Motor neuron (in vitro differentiated cells): ENCODE measurements at regions not wholly inside any gene's neighbourhood (a gene's known extent, or its start where the extent isn't known, plus 50 kb on each side); places are given as distances from the start of the nearest gene placed in this dataset.

Source experiments
- ATAC-seq, 8 experiments: fragments of 200-7000 bp; cut with Tn5 transposase; replicated peaks in 6 of 8; 2 replicates each; pipeline ENCODE4 v1.8.0; 2021; ENCODE audit warnings: mild to moderate bottlenecking in 8 of 8, moderate library complexity in 8 of 8
- H3K27ac ChIP-seq, 2 donors: fragments of 250-450 bp; sonication (Bioruptor Pico); 2 replicates each; pipeline ENCODE4 v1.9.0; 2021; ENCODE audit warnings: antibody characterized with exemption in 2 of 2, mild to moderate bottlenecking in 2 of 2, moderate library complexity in 1 of 2
- H3K4me1 ChIP-seq, 2 donors: fragments of 250-450 bp; sonication (Bioruptor Pico); replicated peaks in 1 of 2; 2 replicates each; pipeline ENCODE4 v1.6.1; 2021; ENCODE audit warnings: antibody characterized with exemption in 2 of 2, mild to moderate bottlenecking in 2 of 2, moderate library complexity in 1 of 2
- H3K4me3 ChIP-seq, 5 donors: fragments of 250-450 bp; sonication (Bioruptor Pico); 2 replicates each; pipeline ENCODE4 v1.9.0; 2021; ENCODE audit warnings: antibody characterized with exemption in 5 of 5, mild to moderate bottlenecking in 5 of 5, moderate library complexity in 4 of 5
- WGBS, 10 experiments: fragments of 450-650 bp; shearing (Covaris generic); methylation state at CpG; one replicate each; pipeline ENCODE4 v1.0.0; 2022; 5-methylcytosine and 5-hydroxymethylcytosine counted together
- in situ Hi-C, 9 experiments: fragments of 400-800 bp; cut with MboI; loops; one replicate each; pipeline ENCODE4 v1.15.0; 2021; ENCODE audit warnings: low sequenced_read_pairs in 9 of 9, low pct_unique_long_range_greater_than_20kb in 2 of 9; ENCODE audit not compliant: unreplicated experiment in 9 of 9

DNA sequence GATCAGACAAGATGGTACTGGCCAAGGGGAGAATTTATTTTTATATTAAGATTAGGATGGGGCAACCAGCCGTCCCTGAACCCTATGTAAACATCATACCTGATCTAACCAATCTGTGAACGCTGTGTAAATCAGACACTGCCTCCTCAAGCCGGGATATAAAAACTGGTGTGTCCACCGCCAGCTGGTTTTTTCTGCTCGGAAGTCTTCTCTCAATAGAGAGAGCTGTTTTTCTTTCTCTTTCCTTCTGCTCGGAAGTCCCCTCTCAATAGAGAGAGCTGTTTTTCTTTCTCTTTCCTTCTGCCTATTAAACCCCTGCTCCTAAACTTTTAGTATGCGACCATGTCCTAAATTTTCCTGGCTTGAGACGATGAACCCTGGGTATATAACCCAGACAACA is 615.5 kb upstream of the NUDT12 start:
- Histone ChIP-seq H3K27ac (no peak overlapping the region), H3K4me1 (no peaks in the 10 kb centered on the region), H3K4me3 (no peak overlapping the region)
- in situ Hi-C loops, result loop anchor here in 1 of 9 experiments (25.0 kb wide), 1 partner anchor 591 kb away; no protein-coding TSS in a partner anchor
- no peak for ATAC-seq
- 5 to 97% (median 82%) methylated on average over 3 to 8 of the region's 8 CpGs; no CpG with 5 or more reads in 2 of the 10 experiments for WGBS, 10 experiments

- WGBS, 10 experiments, result 0 to 100% (median 87%) methylated on average over 1 to 2 of the region's 2 CpGs; no CpG with 5 or more reads in 1 of the 10 experiments
- in situ Hi-C loops, result loop anchor here in 1 of 9 experiments (25.0 kb wide), 1 partner anchor 590 kb away; no protein-coding TSS in a partner anchor
- ATAC-seq, result no peak
- Histone ChIP-seq H3K4me3 (no peak overlapping the region), H3K4me1 (no peaks in the 10 kb centered on the region), H3K27ac (no peak overlapping the region)
These were observed 615.1 kb upstream of the NUDT12 start for GRCh38 chr5:104177651-104178050.

- 0 to 93% (median 30%) methylated on average over 2 to 5 of the region's 5 CpGs; no CpG with 5 or more reads in 3 of the 10 experiments for whole genome bisulfite sequencing, 10 experiments
- Histone ChIP-seq H3K27ac (no peak overlapping the region), H3K4me1 (peaks cover 0 to 16% of the 10 kb centered on the region in 2 donors), H3K4me3 (no peak overlapping the region)
- in situ Hi-C loops, result loop anchor here in 1 of 9 experiments (25.0 kb wide), 1 partner anchor 361 kb away; no protein-coding TSS in a partner anchor
- ATAC-seq, result no peak
These were observed 610.4 kb upstream of the NUDT12 start for GRCh38 chr5:104172976-104173375.

DNA sequence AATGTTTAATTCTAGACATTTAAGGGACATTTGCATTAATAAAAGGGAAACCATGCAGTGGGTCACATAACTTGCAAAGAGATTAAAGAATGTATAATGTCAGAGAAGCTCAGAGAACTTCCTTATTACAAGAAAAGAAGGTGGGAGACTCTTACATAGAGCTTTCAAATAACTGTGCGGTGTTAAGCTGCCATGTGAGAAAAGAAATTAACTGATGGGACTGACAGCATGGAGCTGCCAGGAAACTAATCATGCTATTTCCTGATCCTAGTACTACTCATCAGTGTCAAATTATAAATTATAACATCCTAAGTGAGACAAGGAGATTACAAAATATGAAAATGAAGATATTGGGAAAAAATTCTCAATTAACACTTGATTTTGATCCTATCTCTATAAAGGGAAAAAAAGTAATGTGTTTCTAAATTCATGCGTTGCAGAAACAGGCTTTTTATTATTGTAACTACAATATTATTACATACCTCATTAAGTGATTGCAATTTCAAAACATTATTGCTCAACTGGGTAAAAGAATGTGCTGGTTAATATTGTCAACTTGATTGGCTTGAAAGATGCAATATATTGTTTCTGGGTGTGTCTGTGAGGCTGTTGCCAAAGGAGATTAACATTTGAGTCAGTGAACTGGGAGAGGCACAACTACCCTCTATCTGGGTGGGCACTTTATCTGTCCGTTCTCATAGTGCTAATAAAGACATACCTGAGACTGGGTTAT is 609.5 kb upstream of the NUDT12 start:
- no peak overlapping the region for H3K27ac ChIP-seq
- H3K4me1 ChIP-seq, result peaks cover 0 to 16% of the 10 kb centered on the region in 2 donors
- WGBS, 10 experiments, result 0 to 100% (median 58%) methylated on average over 1 to 3 of the region's 3 CpGs
- H3K4me3 ChIP-seq, result no peak overlapping the region
- in situ Hi-C loops, result loop anchor here in 1 of 9 experiments (25.0 kb wide), 1 partner anchor 360 kb away; no protein-coding TSS in a partner anchor
- peak in 6 of 8 experiments; percentile 38 to 77 (median 66) for ATAC-seq

DNA sequence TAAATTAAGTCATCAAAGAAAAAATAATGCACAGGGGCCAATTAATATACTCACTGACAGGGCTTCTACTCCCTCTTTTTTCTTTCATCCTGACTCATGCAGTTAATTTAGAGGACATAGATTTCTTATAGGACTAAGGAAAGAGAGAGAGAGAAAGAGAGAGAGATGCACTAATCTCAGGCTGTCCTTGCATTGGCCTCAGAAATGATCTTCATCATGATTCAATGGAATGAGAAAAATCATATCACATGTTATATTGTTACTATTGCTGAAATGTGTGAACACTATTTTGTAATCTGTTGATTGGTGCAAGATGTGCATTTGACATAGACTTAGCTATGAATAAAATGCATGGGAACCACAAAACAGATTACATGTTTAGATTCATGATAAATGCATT is 608.3 kb upstream of the NUDT12 start:
- Histone ChIP-seq H3K27ac (no peak overlapping the region), H3K4me3 (no peak overlapping the region), H3K4me1 (peaks cover 0 to 16% of the 10 kb centered on the region in 2 donors)
- peak in 5 of 8 experiments; percentile 73 to 93 (median 88) for ATAC-seq
- in situ Hi-C loops, result loop anchor here in 1 of 9 experiments (25.0 kb wide), 1 partner anchor 359 kb away; no protein-coding TSS in a partner anchor

GRCh38 chr5:104146652-104147051 is 584.1 kb upstream of the NUDT12 start:
- Histone ChIP-seq H3K4me3 (no peak overlapping the region), H3K27ac (no peak overlapping the region), H3K4me1 (no peaks in the 10 kb centered on the region)
- no peak for ATAC-seq
- 12 to 91% (median 57%) methylated on average over 1 to 2 of the region's 2 CpGs; no CpG with 5 or more reads in 1 of the 10 experiments for WGBS, 10 experiments
- in situ Hi-C loops, result no loop called here

- ATAC-seq, result no peak
- in situ Hi-C loops, result no loop called here
- 21 to 100% (median 86%) methylated on average over 1 to 3 of the region's 3 CpGs for WGBS, 10 experiments
- no peaks in the 10 kb centered on the region for H3K4me1 ChIP-seq
- no peak overlapping the region for H3K4me3 ChIP-seq
- H3K27ac ChIP-seq, result no peak overlapping the region
These were observed 577.3 kb upstream of the NUDT12 start for GRCh38 chr5:104139840-104140239.

DNA sequence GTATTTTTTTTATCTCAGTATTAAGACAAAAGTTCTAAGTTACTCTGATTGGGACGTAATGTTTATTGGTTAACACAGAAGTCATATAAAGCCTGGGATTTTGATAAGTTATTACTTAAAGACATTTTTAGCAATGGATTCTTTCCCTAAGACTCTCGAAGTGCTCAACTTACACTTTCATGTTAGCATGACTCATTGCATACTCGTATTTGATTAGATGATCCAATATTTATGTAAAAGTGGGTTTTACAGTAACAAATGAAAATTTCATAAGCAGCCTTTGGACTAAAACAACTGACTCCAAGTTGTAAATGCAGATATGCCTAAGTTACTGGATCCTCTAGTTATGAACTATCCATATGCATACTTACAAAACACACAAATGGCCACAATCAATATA is 567.7 kb upstream of the NUDT12 start:
- H3K4me1 ChIP-seq, result no peaks in the 10 kb centered on the region
- in situ Hi-C loops, result no loop called here
- no peak overlapping the region for H3K4me3 ChIP-seq
- WGBS, 10 experiments, result 0 to 93% (median 80%) methylated on average over 1 to 3 of the region's 3 CpGs
- ATAC-seq, result no peak
- no peak overlapping the region for H3K27ac ChIP-seq

GRCh38 chr5:104128348-104128747 is 565.8 kb upstream of the NUDT12 start:
- H3K27ac ChIP-seq, result no peak overlapping the region
- H3K4me1 ChIP-seq, result no peaks in the 10 kb centered on the region
- no peak overlapping the region for H3K4me3 ChIP-seq
- 13 to 100% (median 80%) methylated on average over 3 to 5 of the region's 5 CpGs; no CpG with 5 or more reads in 1 of the 10 experiments for WGBS, 10 experiments
- in situ Hi-C loops, result no loop called here
- ATAC-seq, result no peak

DNA sequence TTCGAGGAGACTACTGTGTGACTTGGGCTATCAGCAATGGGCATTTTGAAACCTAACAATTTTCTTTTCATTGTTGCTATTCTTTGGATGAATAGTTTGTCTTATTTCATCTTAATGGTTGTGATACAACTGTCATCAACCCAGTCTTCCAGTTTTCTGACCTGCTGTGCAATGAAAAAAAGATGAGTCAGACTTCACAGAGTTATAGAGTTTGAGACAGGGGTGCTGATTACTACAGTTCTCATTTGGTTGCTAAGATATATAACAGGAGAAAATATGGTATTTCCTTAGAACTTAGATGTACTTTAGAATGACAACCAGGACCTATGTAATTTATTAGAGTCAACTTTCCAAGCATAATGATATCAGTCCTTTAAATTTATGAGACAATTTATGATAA is 564.4 kb upstream of the NUDT12 start:
- Histone ChIP-seq H3K4me1 (no peaks in the 10 kb centered on the region), H3K4me3 (no peak overlapping the region), H3K27ac (no peak overlapping the region)
- peak in 3 of 8 experiments; percentile 21 to 36 (median 24) for ATAC-seq
- in situ Hi-C loops, result no loop called here
- WGBS, 10 experiments, result 0 to 80% (median 20%) methylated on average over 1 of the region's 1 CpG; no CpG with 5 or more reads in 3 of the 10 experiments

DNA sequence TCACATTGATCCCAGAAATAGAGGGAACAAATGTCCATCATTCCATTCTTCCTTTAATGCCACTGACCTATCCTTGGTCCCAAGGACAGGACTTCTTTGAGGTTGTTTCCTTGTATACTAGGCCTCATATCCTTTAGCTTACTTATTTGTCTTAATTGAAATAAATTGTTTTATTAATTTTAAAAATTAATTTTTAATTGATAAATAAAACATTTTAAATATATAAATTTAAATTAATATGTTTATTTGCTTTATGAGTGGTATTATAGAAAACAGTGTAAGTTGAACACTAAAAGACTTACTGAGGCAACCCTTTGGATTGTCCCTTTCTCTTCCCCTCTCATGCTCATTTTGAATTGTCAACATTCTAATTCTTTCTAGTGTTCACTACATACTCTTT is 556.9 kb upstream of the NUDT12 start:
- Histone ChIP-seq H3K27ac (no peak overlapping the region), H3K4me1 (no peaks in the 10 kb centered on the region), H3K4me3 (no peak overlapping the region)
- in situ Hi-C loops, result no loop called here
- ATAC-seq, result no peak

DNA sequence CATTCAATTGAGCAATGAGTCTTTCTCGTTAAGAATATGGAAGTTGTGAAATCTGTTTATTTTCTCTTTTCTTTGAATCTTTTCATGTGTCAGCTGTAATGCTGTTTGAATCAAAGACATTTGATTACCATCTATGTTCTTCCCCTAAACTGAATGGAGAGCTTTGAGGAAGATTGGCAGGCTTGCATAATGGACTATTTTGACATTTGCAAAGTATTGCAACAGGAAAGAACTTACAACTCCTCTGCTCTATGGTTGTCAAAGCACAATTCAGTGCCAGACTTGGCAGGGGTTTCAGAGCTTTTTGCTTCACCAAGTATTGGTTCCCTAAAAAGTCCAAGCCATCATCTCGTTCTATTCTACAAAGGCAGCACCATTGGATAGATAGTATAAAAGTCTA is 549.0 kb upstream of the NUDT12 start:
- Histone ChIP-seq H3K4me3 (no peak overlapping the region), H3K27ac (no peak overlapping the region), H3K4me1 (no peaks in the 10 kb centered on the region)
- WGBS, 10 experiments, result 0 to 100% (median 93%) methylated on average over 1 to 2 of the region's 2 CpGs
- ATAC-seq, result no peak
- in situ Hi-C loops, result no loop called here

- Histone ChIP-seq H3K27ac (no peak overlapping the region), H3K4me3 (no peak overlapping the region), H3K4me1 (peaks cover 0 to 4% of the 10 kb centered on the region in 2 donors)
- no peak for ATAC-seq
- WGBS, 10 experiments, result 38 to 100% (median 94%) methylated on average over 1 to 5 of the region's 5 CpGs; no CpG with 5 or more reads in 2 of the 10 experiments
- in situ Hi-C loops, result no loop called here
These were observed 533.9 kb upstream of the NUDT12 start for GRCh38 chr5:104096451-104096850.

- Histone ChIP-seq H3K27ac (no peak overlapping the region), H3K4me1 (no peaks in the 10 kb centered on the region), H3K4me3 (no peak overlapping the region)
- no peak for ATAC-seq
- 0 to 100% (median 76%) methylated on average over 1 to 2 of the region's 2 CpGs; no CpG with 5 or more reads in 2 of the 10 experiments for WGBS, 10 experiments
- in situ Hi-C loops, result no loop called here
These were observed 532.9 kb upstream of the NUDT12 start for GRCh38 chr5:104095527-104095926.
